Neural crest cell (in vitro differentiated cells): ENCODE measurements at regions not wholly inside any gene's neighbourhood (a gene's known extent, or its start where the extent isn't known, plus 50 kb on each side); places are given as distances from the start of the nearest gene placed in this dataset.

ENCODE experiments used
- DNase-seq: peaks from one replicate; pipeline ENCODE4 v3.0.0; 2021; ENCODE audit warnings: low read depth, mixed read lengths, low spot score
- H3K27ac Mint-ChIP-seq: one replicate; pipeline ENCODE4 v1.8.0; 2021; ENCODE audit warnings: mild to moderate bottlenecking, mixed read lengths; ENCODE audit not compliant: unreplicated experiment
- H3K27me3 Mint-ChIP-seq: 2 replicates; pipeline ENCODE4 v1.8.0; 2021; ENCODE audit warnings: low read depth, mild to moderate bottlenecking, mixed read lengths
- H3K36me3 Mint-ChIP-seq: 2 replicates; pipeline ENCODE4 v1.8.0; 2021; ENCODE audit warnings: low read depth, mild to moderate bottlenecking, mixed read lengths
- H3K4me1 Mint-ChIP-seq: 2 replicates; pipeline ENCODE4 v1.8.0; 2021; ENCODE audit warnings: mixed read lengths
- H3K4me3 Mint-ChIP-seq: one replicate; pipeline ENCODE4 v1.8.0; 2021; ENCODE audit warnings: mild to moderate bottlenecking, mixed read lengths
- H3K9me3 Mint-ChIP-seq: 2 replicates; pipeline ENCODE4 v1.8.0; 2021; ENCODE audit warnings: mixed read lengths
- TF ChIP-seq, protein P1 (sequence below): fragments of 200-600 bp; sonication (generic); conservative IDR thresholded peaks from 2 replicates; pipeline ENCODE4 v1.5.0; 2021; ENCODE audit warnings: antibody characterized with exemption, mild to moderate bottlenecking

DNA sequence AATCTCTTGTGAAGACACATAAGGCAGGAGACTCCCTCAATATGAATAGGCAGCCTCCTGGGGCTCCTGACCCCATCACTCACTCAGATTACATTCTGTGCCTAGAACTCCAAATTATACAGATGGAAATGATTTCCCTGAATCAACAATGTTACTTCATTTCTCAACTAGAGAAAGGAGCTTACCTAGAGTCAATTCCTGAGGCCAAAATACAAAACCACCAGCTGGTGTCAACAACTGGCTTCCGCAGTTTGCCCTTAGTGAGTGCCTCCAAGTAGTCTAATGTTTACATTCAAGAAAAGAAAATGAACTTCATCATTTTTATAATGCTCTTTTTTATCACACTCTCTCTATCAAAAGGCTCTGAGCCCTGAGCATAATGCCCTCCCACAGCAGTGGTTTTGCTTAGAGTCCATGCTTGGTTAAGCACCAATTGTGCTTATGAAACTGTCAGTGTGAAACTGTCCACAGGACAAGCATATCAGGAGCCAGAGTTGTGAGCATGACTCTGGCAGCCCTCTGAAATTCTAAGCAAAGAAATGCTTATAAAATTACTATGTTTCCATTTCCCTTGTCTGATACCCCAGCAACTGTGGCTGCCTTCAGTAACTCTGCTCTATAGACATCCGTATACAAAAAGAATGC lies 305.7 kb upstream of the PKDCC start:
- no peak for DNase-seq
- Mint-ChIP-seq H3K36me3 (no peaks in the 10 kb centered on the region), H3K27ac (no peak overlapping the region), H3K4me1 (peaks cover 10% of the 10 kb centered on the region), H3K4me3 (no peak overlapping the region), H3K27me3 (no peaks in the 10 kb centered on the region), H3K9me3 (no peaks in the 10 kb centered on the region)
- TF ChIP-seq, protein P1, sequence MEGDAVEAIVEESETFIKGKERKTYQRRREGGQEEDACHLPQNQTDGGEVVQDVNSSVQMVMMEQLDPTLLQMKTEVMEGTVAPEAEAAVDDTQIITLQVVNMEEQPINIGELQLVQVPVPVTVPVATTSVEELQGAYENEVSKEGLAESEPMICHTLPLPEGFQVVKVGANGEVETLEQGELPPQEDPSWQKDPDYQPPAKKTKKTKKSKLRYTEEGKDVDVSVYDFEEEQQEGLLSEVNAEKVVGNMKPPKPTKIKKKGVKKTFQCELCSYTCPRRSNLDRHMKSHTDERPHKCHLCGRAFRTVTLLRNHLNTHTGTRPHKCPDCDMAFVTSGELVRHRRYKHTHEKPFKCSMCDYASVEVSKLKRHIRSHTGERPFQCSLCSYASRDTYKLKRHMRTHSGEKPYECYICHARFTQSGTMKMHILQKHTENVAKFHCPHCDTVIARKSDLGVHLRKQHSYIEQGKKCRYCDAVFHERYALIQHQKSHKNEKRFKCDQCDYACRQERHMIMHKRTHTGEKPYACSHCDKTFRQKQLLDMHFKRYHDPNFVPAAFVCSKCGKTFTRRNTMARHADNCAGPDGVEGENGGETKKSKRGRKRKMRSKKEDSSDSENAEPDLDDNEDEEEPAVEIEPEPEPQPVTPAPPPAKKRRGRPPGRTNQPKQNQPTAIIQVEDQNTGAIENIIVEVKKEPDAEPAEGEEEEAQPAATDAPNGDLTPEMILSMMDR = no peak

DNA sequence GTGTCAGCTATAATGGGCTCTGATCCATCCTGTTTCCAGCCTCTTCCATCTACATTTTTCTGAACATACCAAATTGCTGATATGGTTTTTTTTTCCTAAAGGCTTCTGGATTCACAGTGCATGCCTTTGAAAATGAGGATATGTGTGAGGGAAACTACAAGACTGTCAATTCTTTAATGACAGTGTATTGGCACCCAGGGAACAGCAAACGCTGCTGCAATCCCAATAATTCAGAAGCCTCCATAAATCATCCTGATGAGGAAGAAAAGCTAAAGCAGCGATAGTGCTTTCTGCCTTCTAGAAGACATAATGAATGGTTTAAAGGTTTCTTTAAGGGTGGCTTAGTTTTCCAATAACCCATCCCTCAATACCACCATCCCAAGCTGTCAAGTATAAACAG lies 304.5 kb upstream of the PKDCC start:
- Mint-ChIP-seq H3K9me3 (no peaks in the 10 kb centered on the region), H3K27me3 (no peaks in the 10 kb centered on the region), H3K36me3 (no peaks in the 10 kb centered on the region), H3K27ac (no peak overlapping the region), H3K4me3 (no peak overlapping the region), H3K4me1 (peaks cover 10% of the 10 kb centered on the region)
- DNase-seq = no peak
- TF ChIP-seq, protein P1 = no peak

DNA sequence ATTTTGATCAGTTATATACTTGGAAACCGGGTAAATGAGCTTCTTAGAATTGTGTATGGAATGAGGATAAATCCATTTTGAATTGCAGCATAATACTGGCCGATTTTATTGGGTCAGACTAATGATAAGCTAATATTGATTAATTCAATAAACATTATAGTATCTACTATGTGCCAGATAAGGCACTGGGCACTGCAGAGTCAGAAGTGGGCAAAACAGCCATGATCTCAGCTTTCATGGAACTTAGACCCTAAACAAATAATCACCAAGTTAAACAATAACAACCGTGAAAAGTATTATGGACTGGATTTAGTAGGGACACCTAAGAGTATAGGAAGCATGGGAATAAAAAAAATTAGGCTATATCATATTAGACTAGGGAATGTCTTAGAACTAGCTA lies 297.0 kb upstream of the PKDCC start:
- Mint-ChIP-seq H3K27ac (no peak overlapping the region), H3K4me3 (no peak overlapping the region), H3K9me3 (peaks cover 9% of the 10 kb centered on the region), H3K27me3 (peaks cover 4% of the 10 kb centered on the region), H3K4me1 (no peaks in the 10 kb centered on the region), H3K36me3 (no peaks in the 10 kb centered on the region)
- DNase-seq = no peak
- TF ChIP-seq, protein P1 = no peak

DNA sequence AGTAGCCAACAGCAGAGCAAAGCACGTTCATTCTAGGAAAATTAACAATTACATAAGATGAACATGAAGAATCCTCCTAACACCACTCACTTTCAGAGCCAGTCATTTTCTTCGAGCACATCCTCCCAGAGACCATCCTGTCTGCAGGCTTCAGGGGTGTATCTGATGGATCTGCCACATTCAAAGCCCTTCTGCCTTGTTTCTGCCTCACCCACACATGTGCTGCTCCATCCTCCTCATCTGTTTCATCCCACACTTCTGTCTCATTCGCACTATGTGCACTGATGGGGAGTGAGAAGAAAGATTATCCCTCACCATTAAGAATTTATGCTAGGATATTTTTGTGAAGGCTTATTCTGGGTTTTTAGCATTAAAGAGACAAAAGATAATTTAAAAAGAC lies 287.9 kb upstream of the PKDCC start:
- Mint-ChIP-seq H3K4me3 (no peak overlapping the region), H3K4me1 (no peaks in the 10 kb centered on the region), H3K36me3 (no peaks in the 10 kb centered on the region), H3K27me3 (no peaks in the 10 kb centered on the region), H3K27ac (no peak overlapping the region), H3K9me3 (peaks cover 2% of the 10 kb centered on the region)
- TF ChIP-seq, protein P1 = no peak
- DNase-seq = no peak

DNA sequence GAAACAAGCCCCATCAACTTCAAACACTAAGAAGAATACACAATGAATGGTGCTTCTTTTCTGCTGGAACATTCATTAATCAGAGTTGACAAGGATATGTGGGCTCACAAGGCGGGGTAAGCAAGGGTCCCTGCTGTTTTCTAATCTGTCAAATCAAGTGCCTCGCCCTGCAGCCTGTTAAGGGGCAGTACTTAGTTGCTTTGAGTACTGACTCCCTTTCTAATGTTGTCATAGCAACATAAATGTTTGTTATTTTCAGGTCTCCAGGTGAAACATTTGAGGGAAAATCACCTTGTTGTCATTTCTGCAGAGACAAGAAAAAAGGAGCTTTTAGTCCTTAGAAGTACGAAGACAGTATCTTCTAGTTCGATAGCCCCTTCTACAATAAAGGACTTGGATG lies 284.7 kb upstream of the PKDCC start:
- TF ChIP-seq, protein P1 = no peak
- Mint-ChIP-seq H3K27ac (no peak overlapping the region), H3K4me3 (no peak overlapping the region), H3K36me3 (no peaks in the 10 kb centered on the region), H3K27me3 (no peaks in the 10 kb centered on the region), H3K4me1 (no peaks in the 10 kb centered on the region), H3K9me3 (peaks cover under 1% of the 10 kb centered on the region)
- DNase-seq = no peak

DNA sequence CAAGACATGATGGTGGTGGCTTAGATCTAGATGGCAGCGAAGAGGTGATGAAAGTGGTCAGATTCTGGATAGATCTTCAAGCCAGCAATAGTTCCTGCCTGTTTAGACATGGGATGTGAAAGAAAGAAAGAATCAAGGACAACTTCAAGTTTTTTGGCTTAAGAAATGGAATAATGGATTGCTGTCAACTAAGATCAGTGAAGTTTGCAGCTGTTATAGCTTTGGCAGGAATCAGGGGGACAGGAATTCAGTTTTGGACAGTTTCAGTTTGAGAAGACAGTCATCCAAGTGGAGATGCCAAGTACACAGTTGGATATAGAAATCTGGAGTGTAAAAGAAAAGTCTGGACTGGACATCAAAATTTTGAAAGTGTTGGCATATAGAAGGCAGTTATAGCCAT lies 283.7 kb upstream of the PKDCC start:
- Mint-ChIP-seq H3K4me1 (no peaks in the 10 kb centered on the region), H3K36me3 (no peaks in the 10 kb centered on the region), H3K27ac (no peak overlapping the region), H3K9me3 (no peaks in the 10 kb centered on the region), H3K4me3 (no peak overlapping the region), H3K27me3 (no peaks in the 10 kb centered on the region)
- TF ChIP-seq, protein P1 = no peak
- DNase-seq = no peak
